NCI-H2227 (cell line): ENCODE measurements at regions not wholly inside any gene's neighbourhood (a gene's known extent, or its start where the extent isn't known, plus 50 kb on each side); places are given as distances from the start of the nearest gene placed in this dataset.
"Not testable (repeated sequence)": the region's sequence is repeated elsewhere in the genome, so short reads cannot be mapped to it uniquely, and the experiment has no call there.

Source experiments
- DNase-seq: peaks from one replicate; lab custom pipeline; 2025; ENCODE audit not compliant: unreplicated experiment; lab: John Stamatoyannopoulos, UW

DNA sequence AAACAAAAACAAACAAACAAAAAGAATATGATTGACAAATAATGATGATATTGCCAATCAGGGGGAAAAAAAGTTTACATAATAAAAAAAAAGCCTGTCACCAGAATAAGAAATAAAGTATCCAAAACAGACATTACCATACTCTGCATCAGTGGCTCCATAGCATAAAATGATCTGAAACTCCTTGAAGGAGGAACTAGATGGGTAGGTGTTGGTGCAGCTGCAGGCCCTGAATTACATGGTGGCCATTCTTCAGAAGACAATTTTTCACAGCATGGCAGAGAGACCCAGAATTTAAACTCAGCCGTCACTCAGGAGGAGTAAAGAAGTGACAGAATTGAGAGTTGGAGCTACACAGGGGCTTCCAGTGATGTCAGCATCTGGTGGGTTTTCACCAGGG is 60.2 kb downstream of the GLUL start:
- DNase-seq: no peak

DNA sequence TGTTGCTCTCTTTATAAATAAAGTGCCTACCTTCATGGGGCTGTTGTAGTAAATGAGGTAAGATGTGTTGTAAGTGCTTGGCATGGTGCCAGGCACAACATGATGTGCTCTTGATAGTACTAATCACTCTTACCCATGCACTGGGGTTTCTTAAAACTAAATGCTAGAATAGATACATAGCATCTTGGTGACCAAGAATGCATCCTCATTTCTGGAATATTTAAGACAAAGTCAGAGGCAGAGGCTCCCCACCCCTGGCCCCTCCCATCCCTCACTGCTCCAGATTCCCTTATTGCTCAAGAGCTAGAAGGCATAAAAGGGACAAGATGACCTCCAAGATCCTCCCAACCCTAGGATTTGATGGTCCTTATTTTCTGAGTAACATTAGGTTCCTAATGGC is 61.3 kb downstream of the GLUL start:
- DNase-seq: no peak

DNA sequence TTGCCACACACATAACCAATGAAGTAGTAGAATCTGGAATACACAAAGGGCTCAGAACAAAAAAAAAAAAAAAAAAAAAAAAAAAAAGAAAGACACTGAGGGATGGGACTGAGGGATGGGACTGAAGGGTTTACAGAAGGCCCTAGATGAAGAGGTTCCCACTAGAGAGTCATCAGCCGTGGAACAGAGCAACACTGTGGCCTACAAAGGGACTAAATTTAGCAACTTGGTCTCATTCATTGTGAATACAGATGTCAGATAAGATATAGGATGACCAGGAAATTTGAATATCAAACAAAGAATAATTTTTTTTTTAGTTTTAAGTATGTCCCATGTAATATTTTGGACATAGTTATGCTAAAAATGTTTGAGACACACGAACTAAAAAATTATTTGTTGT is 62.1 kb downstream of the GLUL start:
- DNase-seq: no peak

DNA sequence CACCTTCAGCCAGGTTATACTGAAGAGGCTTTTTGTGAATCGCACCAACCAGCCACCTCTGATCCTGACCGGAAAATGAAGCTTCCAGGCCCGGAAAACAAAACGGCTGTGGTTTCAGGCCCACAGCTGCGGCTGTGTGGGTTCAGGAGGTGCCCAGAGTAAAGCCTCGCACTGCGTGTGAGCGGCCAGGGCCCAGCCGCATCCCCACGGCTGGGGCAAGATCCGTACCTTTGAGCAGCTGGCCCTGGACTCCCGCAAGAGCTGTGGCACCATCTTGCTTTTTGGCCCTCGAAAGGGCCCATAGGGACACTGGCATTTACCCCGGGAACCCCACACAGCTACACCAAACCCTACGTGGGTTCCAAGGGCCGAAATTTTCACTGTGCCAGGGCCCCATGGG is 63.0 kb downstream of the GLUL start:
- DNase-seq: no peak

DNA sequence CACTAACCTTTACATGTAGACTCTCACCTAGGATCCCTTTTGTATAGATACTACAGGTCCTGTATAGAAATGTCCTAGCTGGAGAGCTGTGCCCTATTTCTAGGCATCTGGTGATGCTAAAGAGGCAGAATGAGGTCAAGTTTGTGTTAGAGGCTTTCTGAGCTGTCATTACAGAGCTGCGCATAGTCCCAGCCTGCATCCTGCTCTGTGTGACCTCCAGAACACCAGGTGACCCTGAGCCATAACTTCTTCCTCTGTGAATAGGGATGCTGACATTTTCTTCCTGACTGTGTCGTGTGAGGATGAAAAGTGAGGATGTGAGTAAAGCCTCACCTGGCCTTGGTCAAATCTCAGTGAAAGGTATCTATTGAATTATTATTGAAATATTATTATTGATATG is 66.3 kb downstream of the GLUL start:
- DNase-seq: no peak

DNA sequence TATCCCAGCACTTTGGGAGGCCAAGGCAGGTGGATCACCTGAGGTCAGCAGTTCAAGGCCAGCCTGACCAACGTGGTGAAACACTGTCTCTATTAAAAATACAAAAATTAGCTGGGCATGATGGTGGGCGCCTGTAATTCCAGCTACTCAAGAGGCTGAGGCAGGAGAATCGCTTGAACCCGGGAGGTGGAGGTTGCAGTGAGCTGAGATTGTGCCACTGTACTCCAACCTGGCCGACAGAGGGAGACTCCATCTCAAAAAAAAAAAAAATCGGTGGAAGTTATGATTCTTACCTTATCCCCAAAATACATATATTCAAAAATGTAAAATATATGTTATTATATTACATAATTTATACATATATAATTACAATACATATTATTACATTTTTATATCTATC is 70.1 kb downstream of the GLUL start:
- DNase-seq: not testable (repeated sequence)

DNA sequence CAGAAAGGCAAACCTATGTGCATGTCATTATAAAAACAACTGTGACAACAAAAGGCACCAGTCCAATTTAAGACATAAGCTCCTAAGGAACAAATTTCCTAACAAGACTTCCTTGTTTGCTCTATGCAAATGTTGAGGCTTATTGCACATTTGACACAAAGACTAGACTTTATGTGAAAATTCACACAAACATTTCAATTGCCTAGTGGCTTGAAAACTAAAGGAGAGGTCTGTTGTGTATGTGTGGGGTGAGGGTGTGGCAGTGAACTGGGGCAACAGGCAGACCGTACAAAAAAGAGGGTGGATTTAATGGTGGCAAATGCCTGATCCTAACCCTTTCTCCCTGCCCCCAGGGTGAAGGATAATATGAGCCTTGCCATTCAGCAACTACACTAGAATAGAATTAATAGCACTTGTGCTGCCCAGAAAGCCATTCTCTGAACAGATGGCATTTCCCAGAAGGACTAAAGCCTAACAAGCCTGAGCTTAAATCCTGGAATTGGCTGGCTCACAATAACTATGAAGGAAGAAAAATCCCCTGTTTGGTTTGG is 73.9 kb downstream of the GLUL start:
- peak; percentile 82 for DNase-seq

DNA sequence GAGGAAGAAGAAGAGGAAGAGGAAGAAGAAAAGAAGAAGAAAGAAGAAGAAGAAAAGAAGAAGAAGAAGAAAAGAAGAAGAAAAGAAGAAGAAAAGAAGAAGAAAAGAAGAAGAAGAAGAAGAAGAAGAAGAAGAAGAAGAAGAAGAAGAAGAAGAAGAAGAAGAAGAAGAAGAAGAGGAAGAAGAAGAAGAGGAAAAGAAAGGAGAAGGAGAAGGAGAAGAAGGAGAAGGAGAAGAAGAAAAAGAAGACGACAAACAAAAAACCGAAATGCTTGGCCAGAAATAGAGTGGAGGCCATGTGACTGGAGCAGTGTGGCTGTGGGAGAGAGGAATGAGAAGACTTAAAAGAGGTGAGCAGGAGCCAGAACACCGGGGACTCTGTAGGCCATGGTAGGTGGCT is 75.1 kb downstream of the GLUL start:
- not testable (repeated sequence) for DNase-seq

DNA sequence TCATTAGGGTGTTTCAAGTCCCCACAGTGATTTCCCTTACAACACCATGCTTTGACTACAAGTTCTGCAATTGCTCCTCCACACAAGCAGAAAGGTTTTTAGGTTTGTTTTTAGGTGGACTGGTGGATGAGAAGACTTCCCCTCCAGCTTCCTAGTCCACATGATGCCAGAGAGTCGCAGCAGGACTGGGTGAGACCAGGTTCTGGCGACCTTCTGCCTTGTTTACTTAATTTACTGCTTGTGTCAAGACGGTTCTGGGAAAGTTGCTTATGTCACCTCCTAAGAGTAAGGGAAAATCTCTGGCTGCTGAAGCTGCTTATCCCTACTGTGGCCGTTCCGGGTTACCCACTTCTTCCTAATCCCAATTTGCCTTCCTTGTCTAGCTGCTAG is 76.4 kb downstream of the GLUL start:
- no peak for DNase-seq

DNA sequence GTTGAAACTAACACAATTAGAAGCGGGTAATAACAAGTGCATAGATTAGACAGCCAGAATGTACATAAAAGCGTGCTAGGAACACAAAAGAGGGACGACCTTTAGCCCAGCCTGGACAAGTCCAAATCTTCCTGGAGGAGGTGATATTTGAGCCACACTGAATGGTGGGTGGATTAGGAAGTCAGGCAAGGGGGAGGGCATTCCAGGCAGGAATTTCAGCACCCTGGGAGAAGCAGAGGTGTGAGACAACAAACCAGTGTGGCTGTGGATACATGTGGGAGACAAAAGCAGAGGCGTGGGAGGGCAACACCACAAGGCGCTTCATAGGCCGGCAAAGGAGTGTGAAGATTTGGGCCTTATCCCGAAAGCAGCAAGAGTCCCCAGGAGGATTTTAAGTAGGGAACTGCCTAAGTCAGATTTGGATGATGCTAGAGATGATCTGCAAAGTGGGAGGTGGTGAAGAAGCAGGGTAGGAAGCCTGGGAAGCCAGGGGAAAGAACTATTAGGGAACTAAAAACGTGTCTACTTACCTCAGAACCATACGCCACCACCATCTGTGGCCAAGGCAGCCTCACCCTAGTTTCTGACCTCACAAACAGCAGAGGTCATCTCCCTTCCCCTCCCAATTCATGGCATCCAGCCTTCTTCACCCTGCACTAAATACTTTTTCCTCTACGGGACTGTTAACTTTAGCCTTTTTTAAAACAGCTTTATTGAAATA is 81.8 kb downstream of the GLUL start:
- DNase-seq: no peak

DNA sequence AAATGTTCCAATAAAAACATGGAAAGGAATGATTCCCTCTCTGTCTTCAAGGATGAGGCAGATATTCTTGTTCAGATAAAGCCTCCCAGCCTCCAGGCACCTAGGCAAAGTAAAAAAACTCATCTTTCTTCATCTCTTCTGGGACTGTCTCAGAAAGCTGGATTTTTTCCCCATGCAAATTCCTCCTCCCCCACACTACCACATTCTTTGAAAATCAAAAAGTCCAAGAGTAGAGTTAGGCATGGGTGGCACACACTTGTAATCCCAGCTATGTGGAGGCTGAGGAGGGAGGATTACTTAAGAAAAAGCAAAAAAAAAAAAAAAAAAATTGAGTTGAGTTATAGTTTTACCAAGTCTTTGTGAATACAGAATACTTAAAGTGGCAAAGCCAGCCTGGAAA is 82.8 kb downstream of the GLUL start:
- no peak for DNase-seq

DNA sequence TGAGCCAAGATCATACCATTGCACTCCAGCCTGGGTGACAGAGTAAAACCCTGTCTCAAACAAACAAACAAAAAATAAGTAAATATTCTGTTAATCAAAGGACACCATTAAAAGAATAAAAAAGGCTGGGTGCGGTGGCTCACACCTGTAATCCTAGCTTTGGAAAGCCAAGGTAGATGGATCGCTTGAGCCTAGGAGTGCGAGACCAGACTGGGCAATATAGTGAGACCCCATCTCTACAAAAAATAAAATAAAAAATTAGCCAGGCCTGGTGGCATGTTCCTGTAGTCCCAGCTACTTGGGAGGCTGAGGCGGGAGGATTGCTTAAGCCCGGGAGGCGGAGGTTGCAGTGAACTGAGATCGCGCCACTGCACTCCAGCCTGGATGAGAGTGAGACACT is 84.1 kb downstream of the GLUL start:
- not testable (repeated sequence) for DNase-seq

DNA sequence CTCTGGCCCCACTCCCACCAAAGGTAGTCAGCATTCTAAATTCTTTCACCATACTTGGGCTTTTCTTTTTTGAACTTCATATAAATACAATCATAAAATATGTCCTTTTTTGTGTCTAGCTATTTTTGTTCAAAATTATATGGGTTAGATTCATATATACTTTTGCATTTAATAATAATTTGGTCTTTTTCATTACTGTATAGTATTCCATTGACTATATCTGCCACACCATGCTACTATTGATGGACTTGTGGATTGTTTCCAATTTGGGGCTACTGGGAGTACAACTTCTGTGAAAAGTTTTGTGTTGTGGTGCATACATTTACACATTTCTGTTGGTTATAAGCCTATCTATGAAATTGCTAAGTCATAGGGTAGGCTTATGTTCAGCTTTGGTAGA is 85.7 kb downstream of the GLUL start:
- DNase-seq: no peak

DNA sequence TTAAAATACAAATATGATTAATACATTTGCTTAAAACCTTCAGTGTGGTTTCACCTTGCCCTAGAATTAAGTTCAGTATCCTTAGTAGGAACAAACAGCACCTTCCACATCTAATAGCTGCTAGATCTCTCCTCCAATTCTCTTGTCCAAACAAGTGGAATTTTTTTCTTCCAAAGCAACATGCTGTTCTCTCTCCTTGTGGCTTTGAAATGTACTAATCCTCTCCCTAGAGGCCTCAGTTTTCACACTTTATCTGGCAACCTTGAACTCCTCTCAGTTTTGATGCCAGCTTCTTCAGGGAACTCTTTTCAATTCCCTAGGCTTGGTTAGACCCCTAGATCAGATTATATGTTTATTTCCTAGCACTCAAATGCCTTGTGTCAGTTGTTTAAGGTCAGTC is 87.0 kb downstream of the GLUL start:
- no peak for DNase-seq

DNA sequence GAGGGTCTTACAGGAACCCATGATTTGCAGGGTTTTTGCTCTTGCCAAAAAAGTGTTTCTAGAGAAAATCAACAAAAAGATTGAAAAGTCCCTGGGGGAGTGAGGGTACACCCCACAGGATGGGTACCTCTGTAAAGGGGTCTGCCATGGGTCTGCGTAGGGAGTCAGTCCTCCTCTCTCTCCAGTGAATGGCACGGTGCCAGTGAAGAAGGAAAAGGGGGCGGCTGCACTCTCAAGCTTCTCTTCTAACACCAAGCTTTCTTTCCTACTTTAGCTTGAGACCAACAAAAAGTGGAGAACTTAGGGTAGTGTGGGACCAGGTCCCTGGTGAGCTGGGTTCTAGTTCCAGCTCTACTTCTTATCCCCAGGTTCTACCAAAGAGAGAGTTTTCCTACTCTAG is 87.4 kb downstream of the GLUL start:
- DNase-seq: no peak

DNA sequence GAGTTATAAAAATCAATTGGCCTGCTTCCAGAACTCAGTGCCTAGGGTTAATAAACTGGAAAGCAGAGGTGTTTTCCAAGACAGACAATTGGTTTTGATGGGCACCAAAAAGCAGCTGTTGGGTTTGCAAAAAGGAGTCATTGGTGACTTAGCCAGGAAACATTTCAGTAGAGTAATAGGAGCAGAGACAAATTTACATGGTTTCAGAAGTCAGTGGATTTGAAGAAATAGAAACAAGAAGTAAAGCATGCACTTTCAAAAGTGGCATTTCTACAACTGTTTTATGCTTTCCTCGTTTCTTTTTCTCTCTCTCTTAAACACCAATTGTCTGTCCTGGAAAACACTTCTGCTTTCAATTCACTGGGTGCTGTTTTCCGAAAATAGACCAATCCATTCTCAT is 87.8 kb downstream of the GLUL start:
- peak; percentile 6 for DNase-seq

DNA sequence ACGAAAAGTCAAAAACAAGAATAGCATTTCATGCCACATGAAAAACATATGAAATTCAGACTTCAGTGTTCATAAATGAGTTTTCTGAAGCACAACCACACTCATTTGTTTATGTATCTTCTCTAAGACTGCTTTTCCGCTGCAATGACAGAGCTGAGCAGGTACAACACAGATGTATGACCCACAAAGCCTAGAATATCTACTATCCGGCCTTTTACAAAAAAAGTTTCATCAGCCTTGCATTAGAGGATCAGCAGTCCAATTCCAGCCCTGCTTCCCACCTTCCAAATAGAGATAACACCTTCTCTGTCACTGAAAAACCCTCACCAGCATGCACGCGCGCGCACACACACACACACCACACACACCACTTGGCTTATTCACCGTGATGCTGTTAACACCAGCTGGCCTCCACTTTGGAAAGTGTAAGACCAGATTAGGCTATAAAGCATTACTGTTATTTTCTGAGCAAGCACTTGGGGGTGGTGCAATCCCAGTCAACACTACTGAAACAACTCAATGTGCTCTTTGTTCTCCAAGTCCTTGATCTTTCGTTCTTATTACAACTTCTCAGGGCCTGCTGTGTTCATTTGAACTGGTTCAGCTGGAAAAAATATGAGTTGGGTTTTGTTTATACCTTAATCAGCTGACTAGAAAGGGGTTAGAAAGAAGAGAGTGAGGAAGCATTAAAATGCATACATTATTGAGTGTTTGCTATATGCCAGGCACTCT is 90.0 kb downstream of the GLUL start:
- DNase-seq: peak; percentile 25

DNA sequence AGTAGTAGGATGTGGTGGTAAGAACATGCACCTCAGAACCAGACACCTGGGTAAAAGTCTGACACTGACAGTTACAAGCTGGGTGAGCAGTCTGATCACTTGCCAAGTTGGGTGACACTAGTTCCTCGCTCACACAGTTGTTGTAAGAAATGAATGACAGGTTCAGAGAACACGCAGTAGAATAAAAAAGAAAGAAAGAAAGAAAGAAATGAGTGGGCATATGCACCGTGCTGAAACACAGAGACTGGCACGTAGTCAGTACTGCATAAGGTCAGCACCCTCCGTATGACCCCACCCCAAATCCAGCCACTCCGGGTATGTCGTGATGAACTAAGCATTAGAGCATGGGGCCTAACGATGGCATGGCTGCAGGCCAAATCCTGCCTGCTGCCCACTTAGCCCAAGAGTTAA is 90.6 kb downstream of the GLUL start:
- DNase-seq: no peak

DNA sequence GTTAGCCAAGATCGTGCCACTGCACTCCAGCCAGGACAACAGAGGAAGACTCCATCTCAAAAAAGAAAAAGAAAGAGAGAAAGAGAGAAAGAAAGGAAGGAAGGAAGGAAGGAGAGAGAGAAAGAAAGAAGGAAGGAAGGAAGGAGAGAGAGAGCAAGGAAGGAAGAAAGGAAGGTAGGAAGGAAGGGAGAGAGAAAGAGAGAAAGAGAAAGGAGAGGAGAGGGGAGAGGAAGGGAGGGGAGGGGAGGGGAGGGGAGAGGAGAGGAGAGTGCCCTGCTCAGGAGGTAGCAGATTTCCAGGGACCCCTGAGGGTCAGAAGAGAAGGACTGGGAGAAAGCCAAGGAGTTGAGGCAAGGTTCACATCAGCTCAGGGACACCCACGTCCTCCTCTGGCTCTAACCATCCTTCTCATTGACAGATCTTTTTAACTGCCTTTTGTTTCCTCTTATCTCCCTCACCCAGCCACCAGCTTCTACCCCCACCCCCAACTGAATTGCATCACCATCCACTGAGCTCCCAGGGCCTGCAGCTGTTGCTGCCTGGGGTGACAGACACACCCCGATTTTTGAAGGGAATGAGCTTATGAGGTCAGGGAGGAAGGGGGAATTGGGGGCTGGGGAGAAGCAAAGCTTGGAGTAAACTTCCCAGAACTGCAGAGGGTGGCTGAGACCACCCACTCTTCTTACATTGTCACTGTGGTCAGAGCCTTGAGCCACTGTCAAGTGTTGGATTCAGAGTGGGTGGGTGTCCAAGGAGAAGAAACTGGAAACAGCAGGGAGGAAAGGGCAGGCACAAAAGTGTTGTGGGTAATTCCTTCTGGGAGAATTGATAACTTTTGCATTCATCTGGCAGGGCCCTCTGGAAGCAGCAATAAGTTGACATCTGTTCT is 91.6 kb downstream of the GLUL start:
- no peak for DNase-seq

DNA sequence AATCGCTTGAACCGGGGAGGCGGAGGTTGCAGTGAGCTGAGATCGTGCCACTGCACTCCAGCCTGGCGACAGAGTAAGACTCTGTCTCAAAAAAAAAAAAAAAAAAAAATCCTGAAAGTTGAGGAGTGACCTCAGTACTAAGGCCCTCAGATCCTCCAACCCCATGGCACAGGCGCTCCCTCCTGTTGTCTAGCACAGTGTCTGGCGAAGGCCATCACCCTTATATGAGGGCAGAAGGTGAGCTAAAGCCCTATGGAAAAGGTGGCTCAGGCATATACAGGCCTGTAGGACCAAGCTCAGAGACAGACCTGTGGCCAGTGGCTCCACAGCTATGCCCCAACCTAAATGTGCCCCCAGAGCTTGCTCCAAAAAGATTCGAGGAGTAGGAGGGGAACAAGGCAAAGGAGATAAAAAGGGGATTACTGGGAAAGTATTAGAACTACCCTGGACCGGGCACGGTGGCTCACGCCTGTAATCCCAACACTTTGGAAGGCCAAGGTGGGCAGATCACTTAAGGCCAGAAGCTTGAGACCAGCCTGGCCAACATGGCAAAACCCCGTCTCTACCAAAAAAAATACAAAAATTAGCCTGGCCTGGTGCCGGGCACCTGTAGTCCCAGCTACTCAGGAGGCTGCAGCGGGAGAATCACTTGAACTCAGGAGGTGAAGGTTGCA is 92.4 kb downstream of the GLUL start:
- not testable (repeated sequence) for DNase-seq

DNA sequence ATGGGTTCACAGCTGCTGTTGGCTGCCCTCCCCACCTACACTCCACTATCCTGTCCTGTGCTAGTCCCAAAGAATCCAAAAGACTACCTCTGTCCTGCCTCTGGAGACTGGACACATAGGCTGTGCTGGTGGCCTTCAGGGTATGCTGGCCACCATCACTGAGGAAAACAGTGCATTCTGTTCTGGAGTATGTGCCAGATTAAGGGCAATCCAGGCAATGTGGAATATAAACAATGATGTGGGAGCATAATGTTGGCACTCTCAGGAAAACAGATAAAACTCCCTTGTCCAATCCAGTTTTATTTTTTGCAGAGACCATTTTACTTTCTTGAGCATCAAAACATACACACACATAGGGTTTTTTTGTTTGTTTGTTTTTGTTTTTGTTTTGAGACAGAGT is 94.3 kb downstream of the GLUL start:
- DNase-seq: no peak
